ENCODE measurements at regions not wholly inside any gene's neighbourhood (a gene's known extent, or its start where the extent isn't known, plus 50 kb on each side); places are given as distances from the start of the nearest gene placed in this dataset.

DNA sequence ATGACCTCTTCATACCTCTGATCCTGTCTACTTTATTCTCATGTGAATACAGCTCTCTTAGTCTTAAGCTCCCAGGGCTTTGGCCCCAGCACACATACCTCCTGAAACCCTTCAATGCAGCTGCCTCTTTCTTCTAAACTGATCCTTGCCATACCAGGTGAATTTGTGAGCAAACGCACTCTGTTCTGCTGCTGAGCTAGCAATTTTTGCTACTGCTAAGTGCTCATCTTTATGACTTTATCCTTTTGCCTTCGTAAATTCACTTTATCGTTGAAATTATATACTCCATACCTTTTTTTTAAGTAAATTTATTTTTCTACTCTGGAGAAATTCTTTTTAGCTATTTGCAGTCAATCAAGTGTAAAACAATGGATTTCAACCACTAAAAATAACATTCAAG is 287.7 kb downstream of the CMPK2 start:
- no peak for DNase-seq (ENCODE audit: low read depth in 4 of 4, low spot score in 1 of 4)

DNA sequence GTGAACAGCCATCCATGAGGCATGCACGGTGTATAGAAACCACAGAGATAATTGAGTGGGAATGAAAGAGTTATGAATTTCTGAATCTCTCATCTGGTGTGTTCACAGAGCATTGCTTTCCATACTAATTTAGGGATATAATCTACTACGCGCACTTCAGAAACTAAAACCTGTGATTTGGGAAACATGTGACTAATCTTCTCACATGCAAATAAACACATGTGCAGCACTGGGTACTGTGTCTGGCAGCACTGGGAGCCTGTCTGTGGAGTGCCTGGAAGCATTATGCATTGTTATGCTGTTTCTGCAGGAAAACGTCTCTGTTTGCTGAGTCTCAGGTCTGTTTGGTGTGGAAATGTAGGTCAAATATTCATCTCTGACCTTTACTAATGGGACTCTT is 287.3 kb downstream of the CMPK2 start:
- no peak for DNase-seq (ENCODE audit: low read depth in 4 of 4, low spot score in 1 of 4)

DNA sequence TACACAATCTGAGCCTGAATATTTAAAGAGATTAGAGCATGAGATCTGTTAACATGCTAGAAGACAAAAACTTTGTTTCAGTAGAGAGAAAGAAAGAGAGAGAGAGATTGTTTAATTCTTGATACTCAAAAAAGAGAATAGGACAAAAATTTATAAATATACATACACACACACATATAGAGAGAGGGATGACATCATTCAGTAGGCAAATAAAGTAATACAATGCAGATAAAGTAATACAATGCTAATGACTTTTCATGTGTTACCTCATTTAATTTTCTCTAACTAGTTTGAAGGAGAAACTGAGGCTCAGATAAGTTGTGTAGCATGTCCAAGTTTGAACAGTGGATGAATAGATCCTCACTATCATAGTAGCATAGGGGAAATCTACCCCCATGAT is 286.4 kb downstream of the CMPK2 start:
- DNase-seq (ENCODE audit: low read depth in 4 of 4, low spot score in 1 of 4), result no peak

DNA sequence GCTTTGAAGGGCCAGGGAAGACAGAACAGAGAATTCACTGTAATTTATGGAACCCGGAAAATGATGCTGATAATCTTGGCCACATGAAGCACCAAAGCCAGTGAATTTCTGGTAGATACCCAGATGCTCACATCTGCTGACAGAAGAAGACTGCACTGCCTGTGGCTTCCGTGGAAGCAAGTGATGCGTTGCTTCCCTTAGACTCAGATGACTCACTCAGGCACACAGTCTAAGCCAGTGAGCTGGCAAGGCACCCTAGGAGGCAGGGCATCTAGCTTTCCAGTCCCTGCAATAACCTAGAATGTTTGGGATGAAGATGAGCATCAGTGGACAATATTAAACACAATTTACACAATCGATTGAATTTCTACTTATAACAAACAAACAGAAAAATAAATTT is 284.7 kb downstream of the CMPK2 start:
- DNase-seq (ENCODE audit: low read depth in 4 of 4, low spot score in 1 of 4), result no peak

DNA sequence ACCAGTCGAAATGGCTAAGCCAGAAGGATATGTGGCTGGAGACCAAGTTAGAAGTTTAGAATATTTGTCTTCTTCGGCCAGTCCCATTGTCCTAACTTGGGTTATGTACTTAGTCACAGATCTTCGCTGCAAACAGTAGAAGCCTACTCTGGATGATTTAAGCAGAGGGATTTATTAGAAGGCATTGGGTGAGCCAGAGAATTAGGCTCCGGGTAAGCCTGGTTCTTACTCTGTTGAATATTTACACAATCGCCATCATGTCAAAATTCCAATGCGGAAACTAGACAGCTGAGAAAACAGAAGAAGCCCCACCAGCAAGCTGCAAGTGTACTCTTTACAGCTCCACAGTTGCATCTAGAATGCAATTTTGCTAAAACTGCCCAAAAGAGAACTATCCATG is 276.6 kb downstream of the CMPK2 start:
- no peak for DNase-seq (ENCODE audit: low read depth in 4 of 4, low spot score in 1 of 4)

DNA sequence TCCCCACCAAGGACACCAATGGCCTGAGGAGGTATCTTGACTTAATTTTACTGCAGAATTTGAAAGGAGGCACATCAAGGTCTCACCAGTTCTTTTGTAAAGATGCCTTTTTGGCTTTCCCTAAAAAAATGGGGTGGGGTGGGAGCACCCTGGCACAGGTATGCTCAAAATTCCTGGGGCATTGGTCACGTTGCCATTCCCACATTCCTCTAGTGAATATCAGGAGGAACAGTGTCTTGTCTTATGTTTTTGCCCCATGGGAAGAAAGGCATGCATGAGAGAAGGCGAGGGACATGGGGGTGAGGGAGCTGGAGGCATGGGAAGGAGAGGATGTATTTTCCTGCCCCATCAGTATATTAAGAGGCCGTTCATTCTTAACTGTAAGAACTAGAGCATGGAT is 275.3 kb downstream of the CMPK2 start:
- no peak for DNase-seq (ENCODE audit: low read depth in 4 of 4, low spot score in 1 of 4)

DNA sequence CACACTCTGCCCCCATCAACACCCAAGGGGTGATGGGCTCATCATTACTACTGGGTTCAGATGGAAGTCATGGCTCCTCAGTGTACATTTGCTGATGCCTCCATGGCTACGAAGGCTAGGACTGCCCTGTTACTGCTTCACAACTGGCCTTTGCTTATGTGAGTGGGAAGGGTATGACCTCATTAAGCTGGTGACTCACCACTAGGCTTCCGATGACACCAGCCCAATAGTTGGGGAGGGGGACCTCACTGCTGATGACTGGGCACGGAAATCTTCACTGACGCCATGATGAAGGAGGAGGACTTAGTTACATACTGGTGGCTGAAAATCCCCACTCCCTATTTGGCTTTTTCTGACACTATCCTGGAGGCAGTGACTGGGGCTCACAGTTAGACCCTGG is 263.2 kb downstream of the CMPK2 start:
- no peak for DNase-seq (ENCODE audit: low read depth in 4 of 4, low spot score in 1 of 4)

DNA sequence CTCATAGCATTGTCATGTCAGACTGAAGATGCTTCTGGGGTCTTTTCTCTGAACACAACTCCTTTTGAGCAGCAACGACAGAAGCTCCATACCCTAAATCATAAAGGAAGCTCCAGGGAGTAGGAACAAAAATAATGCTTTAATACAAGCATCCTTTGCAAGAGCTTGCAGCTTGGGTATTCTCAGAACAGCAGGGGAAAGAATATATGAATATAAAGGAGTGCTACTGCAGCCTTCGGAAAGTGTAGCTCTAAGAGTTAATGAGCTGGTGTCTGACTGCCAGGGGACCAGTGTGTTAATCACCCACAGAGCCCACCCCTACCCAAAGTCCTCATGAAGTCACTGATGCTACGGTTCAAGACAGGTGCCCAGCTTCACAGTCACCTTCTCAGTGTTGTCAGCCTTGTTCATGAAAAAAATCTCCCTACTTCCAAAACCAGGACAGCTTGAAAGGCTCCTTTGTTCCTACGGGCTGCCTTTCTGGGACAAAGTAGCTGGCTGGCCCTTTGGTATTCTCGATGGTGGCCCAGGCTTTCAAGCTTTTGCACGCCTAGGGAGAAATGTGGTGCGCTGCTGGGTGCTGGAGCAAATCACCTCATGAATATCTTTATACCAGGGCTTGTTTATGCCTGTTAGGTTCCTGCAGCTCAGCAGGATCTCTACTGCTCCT is 259.7 kb downstream of the CMPK2 start:
- DNase-seq (ENCODE audit: low read depth in 4 of 4, low spot score in 1 of 4), result no peak

DNA sequence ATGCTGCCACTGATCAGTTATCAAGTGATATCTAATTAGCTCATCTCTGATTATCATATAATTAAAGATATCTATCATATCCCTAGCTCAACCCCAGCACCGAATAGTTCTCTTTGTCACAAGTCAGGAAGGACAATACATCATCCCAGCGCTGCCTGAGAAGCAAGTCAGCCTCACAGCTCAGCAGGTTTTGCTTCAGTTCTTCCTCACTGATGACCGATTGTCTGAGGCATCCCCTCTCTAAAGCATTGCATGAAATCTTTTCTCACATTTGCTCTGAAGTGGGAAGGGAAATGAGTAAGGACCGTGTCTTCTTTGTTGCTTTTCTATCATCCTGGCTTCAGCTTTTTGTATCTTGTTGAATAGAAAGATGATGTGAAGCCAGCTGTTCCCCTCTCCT is 247.9 kb downstream of the CMPK2 start:
- DNase-seq (ENCODE audit: low read depth in 4 of 4, low spot score in 1 of 4), result no peak

DNA sequence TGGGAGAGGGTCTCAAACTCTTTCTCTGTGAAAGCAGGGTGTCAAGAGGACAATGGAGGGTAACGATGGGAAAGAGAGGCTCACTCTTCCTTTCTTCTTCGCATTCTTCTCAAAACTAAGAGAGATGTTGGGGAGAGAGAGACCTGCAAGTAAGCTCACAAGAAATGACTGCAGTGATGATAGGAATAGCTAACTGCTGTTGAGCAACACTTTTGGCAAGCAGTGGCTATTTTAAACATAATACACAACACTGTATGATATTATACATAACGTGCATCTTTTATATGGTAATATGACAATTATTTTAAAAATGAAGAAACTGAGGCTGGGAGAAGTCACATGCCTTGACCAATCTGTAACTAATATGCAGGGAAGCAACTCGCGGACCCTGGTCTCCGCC is 247.5 kb downstream of the CMPK2 start:
- no peak for DNase-seq (ENCODE audit: low read depth in 4 of 4, low spot score in 1 of 4)

DNA sequence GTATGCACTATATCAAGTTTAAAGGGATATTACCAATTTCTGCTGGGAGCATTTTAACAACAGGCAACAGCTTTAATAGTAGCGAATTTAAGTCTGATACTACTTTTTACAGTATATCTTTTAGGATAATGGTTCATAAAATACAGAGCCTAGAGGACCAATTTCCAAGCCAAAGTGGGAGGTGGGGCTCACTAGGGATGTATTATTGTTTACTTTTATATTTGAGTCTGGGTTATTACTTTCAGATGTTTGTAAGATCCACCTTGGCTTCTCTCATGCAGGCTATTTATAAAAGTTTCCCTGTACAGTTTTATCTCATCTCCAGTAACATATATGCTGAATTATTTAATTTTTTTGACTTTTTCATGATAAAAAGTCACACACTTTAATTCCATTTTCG is 242.0 kb downstream of the CMPK2 start:
- no peak for DNase-seq (ENCODE audit: low read depth in 4 of 4, low spot score in 1 of 4)

DNA sequence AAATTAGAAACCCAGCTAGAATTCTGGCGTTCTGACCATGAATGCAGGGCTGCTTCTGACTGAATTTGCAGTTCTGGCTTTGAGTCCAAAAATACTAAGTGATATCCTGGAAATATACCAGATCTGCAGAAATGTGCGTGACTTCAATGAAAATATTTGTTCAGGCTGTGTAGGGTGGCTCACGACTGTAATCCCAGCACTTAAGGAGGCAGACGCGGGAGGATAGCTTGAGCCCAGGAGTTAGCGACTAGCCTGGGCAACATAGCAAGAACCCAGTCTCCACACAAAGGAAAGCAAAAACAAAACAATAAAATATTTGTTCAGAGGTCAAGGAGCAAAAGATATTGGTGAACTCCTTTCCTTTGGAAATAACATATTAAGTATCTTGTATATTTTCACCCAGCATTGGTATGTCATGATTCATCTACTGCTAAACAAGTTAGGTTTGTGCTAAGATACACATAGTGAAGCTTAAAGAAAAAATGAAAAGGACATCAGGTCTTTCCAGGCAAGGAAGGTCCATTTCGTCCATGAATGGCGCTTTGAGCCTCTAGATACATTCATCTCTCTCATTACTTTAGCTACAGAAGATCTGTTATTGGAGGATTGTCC is 239.2 kb downstream of the CMPK2 start:
- DNase-seq (ENCODE audit: low read depth in 4 of 4, low spot score in 1 of 4), result no peak

DNA sequence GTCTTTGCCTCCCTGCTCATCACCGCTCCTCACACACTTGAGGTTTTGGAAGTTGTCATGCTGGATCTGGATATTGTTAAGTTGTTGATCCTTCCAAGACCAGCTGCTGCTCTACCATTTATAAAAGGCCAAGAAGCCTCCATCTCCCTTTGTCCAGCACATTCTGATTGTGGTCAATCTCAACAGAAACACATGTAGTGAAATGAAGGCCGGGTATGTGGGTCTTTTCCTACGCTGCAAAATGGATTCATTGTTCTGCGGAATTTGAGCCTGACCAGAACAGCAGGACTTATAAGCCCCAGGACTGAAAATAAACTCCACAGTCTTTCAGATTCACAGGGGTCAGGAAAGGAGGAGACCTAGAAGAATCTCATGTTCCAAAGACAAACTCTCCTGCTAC is 238.4 kb downstream of the CMPK2 start:
- DNase-seq (ENCODE audit: low read depth in 4 of 4, low spot score in 1 of 4), result no peak

DNA sequence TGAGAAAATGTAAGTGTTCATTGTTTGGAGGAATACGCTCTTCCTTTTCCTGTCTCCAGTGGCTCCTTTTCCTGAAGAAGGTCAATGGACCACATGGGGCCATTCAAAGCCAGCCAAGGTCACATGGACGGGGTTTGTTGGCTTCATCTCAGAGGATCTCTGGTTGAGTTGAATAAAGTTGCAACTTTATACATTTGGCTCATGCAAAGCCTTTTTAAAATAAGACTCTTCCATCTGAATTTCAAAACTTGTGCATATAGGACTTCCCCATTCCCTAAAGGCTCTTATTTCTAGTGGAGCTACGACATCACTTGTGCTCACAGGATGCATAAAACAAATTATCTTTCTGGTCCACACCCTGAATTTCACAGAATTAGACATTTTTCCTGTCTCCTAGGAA is 235.5 kb downstream of the CMPK2 start:
- no peak for DNase-seq (ENCODE audit: low read depth in 4 of 4, low spot score in 1 of 4)

DNA sequence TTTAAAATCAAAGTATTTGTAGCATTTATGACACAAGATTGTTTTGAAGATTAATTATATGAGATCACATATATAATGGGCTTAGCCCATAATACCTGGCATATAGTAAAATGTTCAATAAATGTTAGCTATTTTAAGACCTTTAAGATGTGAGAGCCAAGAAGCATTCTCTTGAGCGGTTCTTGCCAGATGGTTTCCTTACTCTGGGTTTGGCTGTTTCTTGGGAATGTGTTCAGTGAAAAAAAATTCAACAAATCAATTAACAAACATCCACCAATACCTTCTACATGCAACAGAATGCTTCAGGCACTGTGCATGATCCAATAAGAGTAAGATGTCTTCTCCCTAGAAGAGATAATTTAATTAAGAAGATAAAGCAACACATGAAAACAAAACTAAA is 230.4 kb downstream of the CMPK2 start:
- DNase-seq (ENCODE audit: low read depth in 4 of 4, low spot score in 1 of 4), result no peak

DNA sequence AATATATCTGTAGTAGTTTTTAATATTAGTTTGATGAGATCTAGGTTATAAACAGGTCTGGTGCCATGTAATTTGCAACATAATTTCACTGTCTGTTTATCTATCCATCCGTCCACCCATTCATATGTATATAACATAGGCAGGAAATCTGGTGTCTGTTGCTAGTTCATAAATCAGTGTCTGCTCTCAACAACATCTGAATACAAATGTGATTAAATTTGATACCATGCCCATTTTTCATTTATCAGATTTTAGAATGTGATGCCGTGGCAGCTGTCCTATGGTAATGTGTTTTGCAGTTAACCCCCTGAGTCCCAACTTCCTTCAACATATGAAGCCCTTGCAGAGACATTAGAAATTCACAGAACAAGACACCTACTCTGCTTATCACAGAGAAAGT is 228.4 kb downstream of the CMPK2 start:
- no peak for DNase-seq (ENCODE audit: low read depth in 4 of 4, low spot score in 1 of 4)

DNA sequence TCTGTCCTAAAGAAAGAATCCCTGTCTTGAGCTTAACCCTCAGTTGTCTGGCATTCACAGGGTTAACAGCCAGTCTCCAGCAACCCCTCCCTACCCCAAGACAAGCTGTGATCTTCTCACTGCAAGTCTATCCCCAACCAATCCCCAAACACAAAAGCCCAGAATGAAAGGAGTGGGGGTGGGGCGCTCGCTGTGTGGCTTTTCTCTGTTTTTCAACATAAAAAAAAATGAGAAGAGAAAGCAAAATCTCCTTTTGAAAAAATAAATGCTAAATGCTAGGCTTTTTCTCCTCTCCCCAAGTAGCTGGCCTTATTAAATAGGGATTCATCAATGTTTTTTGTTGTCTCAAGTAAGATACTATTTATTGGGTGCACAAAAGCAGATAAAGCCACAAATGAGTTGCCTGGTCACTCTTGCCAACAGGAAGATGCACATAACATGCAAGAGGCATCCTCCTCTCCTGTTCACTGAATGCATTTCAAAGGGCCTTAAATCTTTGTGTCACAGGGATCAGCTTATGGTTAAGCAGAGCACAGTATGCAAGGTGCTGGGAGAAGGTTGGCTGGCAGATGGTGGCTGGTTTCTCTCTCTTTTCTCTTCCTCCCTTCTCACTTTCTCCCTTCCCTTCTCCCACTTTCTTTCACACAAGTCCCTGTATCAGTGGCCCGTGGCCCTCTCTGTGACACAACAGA is 225.6 kb downstream of the CMPK2 start:
- DNase-seq (ENCODE audit: low read depth in 4 of 4, low spot score in 1 of 4), result no peak

DNA sequence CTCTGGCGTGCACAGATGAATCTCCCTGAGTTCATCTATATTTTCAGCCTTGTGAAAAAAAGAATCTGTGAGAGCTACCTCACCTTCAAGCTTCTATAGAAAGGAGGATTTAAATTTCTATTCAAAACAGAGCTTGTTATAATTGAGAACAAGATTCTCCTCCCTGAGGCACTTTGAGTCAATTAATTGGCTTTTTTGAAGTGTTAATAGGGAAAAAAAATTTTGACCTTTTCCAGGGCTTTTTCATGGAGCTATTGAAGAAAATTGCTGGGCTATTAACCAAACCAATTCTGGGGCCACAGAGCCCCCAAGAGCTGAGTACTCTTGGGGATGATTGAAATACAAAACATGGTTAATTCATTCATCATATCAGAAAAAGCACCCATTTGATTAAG is 225.1 kb downstream of the CMPK2 start:
- DNase-seq (ENCODE audit: low read depth in 4 of 4, low spot score in 1 of 4), result no peak

DNA sequence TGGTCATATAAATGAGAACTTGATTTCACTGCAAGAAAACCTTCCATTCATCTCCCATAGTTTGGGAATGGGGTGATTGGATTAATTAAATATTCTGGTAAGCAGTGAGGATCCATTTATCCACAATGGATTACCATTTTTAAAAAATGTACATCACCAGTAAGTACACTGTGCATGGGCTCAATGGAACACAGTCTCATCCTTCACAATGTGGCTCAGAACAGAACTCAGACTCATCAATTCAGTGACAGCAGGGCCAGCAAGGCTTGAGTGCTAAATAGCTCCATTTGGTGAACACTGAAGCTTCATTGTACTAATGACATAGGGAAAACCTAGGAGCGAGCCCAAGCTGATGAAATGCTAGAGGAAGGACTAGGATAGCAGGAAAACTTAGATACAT is 223.8 kb downstream of the CMPK2 start:
- no peak for DNase-seq (ENCODE audit: low read depth in 4 of 4, low spot score in 1 of 4)

DNA sequence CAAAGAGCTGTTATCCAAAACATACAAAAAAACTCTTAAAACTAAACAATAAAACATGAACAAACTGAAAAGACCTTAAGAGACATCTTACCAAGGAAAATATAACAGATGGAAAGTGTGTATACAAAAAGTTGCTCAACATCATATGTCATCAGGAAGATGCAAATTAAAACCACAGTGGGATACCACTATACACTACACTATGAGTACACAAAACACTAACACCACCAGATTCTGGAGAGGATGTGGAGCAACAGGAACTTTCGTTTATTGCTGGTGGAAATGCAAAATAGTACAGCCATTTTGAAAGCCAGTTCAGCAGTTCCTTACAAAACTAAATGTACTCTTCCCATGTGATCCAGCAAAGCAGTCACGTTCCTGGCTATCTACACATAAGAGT is 221.4 kb downstream of the CMPK2 start:
- no peak for DNase-seq (ENCODE audit: low read depth in 4 of 4, low spot score in 1 of 4)

DNA sequence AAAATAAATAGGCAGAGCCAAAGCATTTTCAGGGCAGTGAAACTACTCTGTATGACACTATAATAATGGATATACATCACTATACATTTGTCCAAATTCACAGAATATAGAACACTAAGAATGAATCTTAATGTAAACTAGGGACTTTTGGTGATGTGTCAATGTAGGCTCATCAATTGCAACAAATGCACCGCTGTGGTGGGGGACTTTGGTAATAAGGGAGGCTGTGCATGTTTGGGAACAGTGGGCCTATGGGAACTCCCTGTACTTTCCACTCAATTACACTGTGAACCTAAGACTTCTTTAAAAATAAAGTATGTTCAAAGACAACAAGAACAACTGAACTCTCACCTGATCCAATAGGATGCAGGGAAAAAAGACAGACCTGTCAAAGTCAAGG is 220.7 kb downstream of the CMPK2 start:
- DNase-seq (ENCODE audit: low read depth in 4 of 4, low spot score in 1 of 4), result no peak

DNA sequence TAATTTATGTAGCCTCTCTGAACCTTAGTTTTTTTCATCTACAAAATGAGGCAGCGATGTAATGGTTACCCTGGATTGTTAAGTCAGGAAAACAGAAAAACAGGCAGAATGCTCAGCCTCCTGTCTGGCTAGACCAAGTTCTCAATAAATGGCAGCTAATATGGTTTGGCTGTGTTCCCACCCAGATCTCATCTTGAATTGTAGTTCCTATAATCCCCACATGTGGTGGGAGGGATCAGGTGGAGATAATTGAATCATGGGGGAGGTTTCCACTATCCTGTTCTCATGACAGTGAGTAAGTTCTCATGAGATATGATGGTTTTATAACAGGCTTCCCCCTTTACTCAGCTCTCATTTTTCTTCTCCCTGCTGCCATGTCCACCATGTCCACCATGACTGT is 220.0 kb downstream of the CMPK2 start:
- DNase-seq (ENCODE audit: low read depth in 4 of 4, low spot score in 1 of 4), result no peak

DNA sequence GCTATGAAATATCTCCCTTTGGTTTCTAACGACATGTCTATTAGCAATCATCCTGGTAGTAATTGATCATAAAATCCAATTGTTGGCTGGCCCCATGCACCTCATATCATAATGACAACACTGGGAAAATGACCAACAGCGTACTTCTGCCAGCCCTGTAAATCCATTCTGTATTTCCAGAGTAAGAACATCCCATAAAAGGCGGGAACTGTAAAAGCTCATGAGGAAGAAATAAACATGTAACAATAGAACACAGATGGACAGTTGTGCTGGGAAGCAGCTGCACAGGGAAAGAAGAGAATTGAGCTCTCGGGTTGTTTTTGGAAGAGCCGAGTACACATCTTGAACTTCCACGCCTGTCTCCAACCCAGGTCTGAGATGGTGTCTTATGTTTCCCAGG is 218.7 kb downstream of the CMPK2 start:
- DNase-seq (ENCODE audit: low read depth in 4 of 4, low spot score in 1 of 4), result no peak

Measured in stimulated activated CD4-positive, alpha-beta T cell treated with anti-CD3 and anti-CD28 coated beads, Interleukin-1b, Interleukin-23, amount 100 ng/mL, for 24 hours (primary cell).